Activated T-helper 2 cell treated with anti-CD3 and anti-CD28 coated beads, Interferon-gamma antibody, Interleukin-2, Interleukin-4, amounts not matched to agents 10 μg/mL and 5 μg/mL and 100 μg/mL, durations not matched to agents 14 hours and 24 hours and 36 hours (primary cell): ENCODE measurements at regions not wholly inside any gene's neighbourhood (a gene's known extent, or its start where the extent isn't known, plus 50 kb on each side); places are given as distances from the start of the nearest gene placed in this dataset.

ENCODE experiments used
- DNase-seq: peaks from one replicate; pipeline ENCODE4 v3.0.0; 2021; ENCODE audit warnings: low spot score
- H3K27ac Mint-ChIP-seq: one replicate; pipeline ENCODE4 v1.8.0; 2021; ENCODE audit warnings: mixed read lengths
- H3K27me3 Mint-ChIP-seq: one replicate; pipeline ENCODE4 v1.8.0; 2021; ENCODE audit warnings: low read depth, mixed read lengths
- H3K36me3 Mint-ChIP-seq: one replicate; pipeline ENCODE4 v1.8.0; 2021; ENCODE audit warnings: low read depth, mixed read lengths
- H3K4me1 Mint-ChIP-seq: one replicate; pipeline ENCODE4 v1.8.0; 2021; ENCODE audit warnings: low read depth, mixed read lengths
- H3K4me3 Mint-ChIP-seq: one replicate; pipeline ENCODE4 v1.8.0; 2021; ENCODE audit warnings: low read depth, mild to moderate bottlenecking, moderate library complexity, mixed read lengths
- H3K9me3 Mint-ChIP-seq: one replicate; pipeline ENCODE4 v1.8.0; 2021; ENCODE audit warnings: mixed read lengths
- intact Hi-C: fragments of 100-400 bp; cut with micrococcal nuclease; formaldehyde crosslinking; loops from one replicate; pipeline ENCODE4 v1.15.1; 2023

GRCh38 chr5:8059337-8059736, 190.4 kb downstream of the MTRR start:
- Mint-ChIP-seq H3K9me3 (no peaks in the 10 kb centered on the region), H3K27me3 (no peaks in the 10 kb centered on the region), H3K36me3 (no peaks in the 10 kb centered on the region), H3K4me3 (no peak overlapping the region), H3K27ac (no peak overlapping the region), H3K4me1 (no peaks in the 10 kb centered on the region)
- no peak for DNase-seq
- intact Hi-C loops = no loop called here

- Mint-ChIP-seq H3K4me3 (no peak overlapping the region), H3K36me3 (no peaks in the 10 kb centered on the region), H3K9me3 (no peaks in the 10 kb centered on the region), H3K27me3 (no peaks in the 10 kb centered on the region), H3K27ac (no peak overlapping the region), H3K4me1 (no peaks in the 10 kb centered on the region)
- no peak for DNase-seq
- intact Hi-C loops = no loop called here
Observed at GRCh38 chr5:8060235-8060952, 191.4 kb downstream of the MTRR start.

- Mint-ChIP-seq H3K27me3 (no peaks in the 10 kb centered on the region), H3K4me3 (no peak overlapping the region), H3K36me3 (no peaks in the 10 kb centered on the region), H3K4me1 (no peaks in the 10 kb centered on the region), H3K27ac (no peak overlapping the region), H3K9me3 (no peaks in the 10 kb centered on the region)
- intact Hi-C loops = no loop called here
- DNase-seq = no peak
Observed at GRCh38 chr5:8060953-8061429, 192.0 kb downstream of the MTRR start.

GRCh38 chr5:8062521-8062920, 193.6 kb downstream of the MTRR start:
- Mint-ChIP-seq H3K27ac (no peak overlapping the region), H3K36me3 (no peaks in the 10 kb centered on the region), H3K27me3 (no peaks in the 10 kb centered on the region), H3K4me1 (no peaks in the 10 kb centered on the region), H3K4me3 (no peak overlapping the region), H3K9me3 (no peaks in the 10 kb centered on the region)
- DNase-seq = no peak
- intact Hi-C loops = no loop called here

GRCh38 chr5:8068078-8068477, 199.1 kb downstream of the MTRR start:
- H3K4me3 Mint-ChIP-seq = no peak overlapping the region
- no peaks in the 10 kb centered on the region for H3K36me3 Mint-ChIP-seq
- no peak for DNase-seq
- peaks cover 2% of the 10 kb centered on the region for H3K9me3 Mint-ChIP-seq
- H3K27me3 Mint-ChIP-seq = no peaks in the 10 kb centered on the region
- H3K4me1 Mint-ChIP-seq = no peaks in the 10 kb centered on the region
- no peak overlapping the region for H3K27ac Mint-ChIP-seq
- intact Hi-C loops = no loop called here

GRCh38 chr5:8070138-8070537, 201.2 kb downstream of the MTRR start:
- Mint-ChIP-seq H3K36me3 (no peaks in the 10 kb centered on the region), H3K27ac (no peak overlapping the region), H3K9me3 (peaks cover 4% of the 10 kb centered on the region), H3K4me3 (no peak overlapping the region), H3K4me1 (no peaks in the 10 kb centered on the region), H3K27me3 (no peaks in the 10 kb centered on the region)
- intact Hi-C loops = no loop called here
- no peak for DNase-seq

- intact Hi-C loops = no loop called here
- H3K27me3 Mint-ChIP-seq = no peaks in the 10 kb centered on the region
- DNase-seq = no peak
- no peaks in the 10 kb centered on the region for H3K4me1 Mint-ChIP-seq
- H3K9me3 Mint-ChIP-seq = peaks cover 8% of the 10 kb centered on the region
- no peak overlapping the region for H3K27ac Mint-ChIP-seq
- H3K4me3 Mint-ChIP-seq = no peak overlapping the region
- H3K36me3 Mint-ChIP-seq = no peaks in the 10 kb centered on the region
Observed at GRCh38 chr5:8079056-8079455, 210.1 kb downstream of the MTRR start.

- Mint-ChIP-seq H3K4me1 (no peaks in the 10 kb centered on the region), H3K36me3 (no peaks in the 10 kb centered on the region), H3K27ac (no peak overlapping the region), H3K27me3 (no peaks in the 10 kb centered on the region), H3K9me3 (peaks cover 8% of the 10 kb centered on the region), H3K4me3 (no peak overlapping the region)
- intact Hi-C loops = no loop called here
- DNase-seq = no peak
Observed at GRCh38 chr5:8081179-8081578, 212.2 kb downstream of the MTRR start.

GRCh38 chr5:8093669-8094068, 224.7 kb downstream of the MTRR start:
- intact Hi-C loops = no loop called here
- Mint-ChIP-seq H3K9me3 (peaks cover 16% of the 10 kb centered on the region), H3K4me3 (no peak overlapping the region), H3K4me1 (no peaks in the 10 kb centered on the region), H3K36me3 (no peaks in the 10 kb centered on the region), H3K27ac (no peak overlapping the region), H3K27me3 (no peaks in the 10 kb centered on the region)
- no peak for DNase-seq

- H3K4me3 Mint-ChIP-seq = no peak overlapping the region
- H3K27me3 Mint-ChIP-seq = no peaks in the 10 kb centered on the region
- no peaks in the 10 kb centered on the region for H3K36me3 Mint-ChIP-seq
- peaks cover 16% of the 10 kb centered on the region for H3K9me3 Mint-ChIP-seq
- intact Hi-C loops = no loop called here
- no peak overlapping the region for H3K27ac Mint-ChIP-seq
- no peaks in the 10 kb centered on the region for H3K4me1 Mint-ChIP-seq
- DNase-seq = no peak
Observed at GRCh38 chr5:8094304-8094703, 225.4 kb downstream of the MTRR start.

GRCh38 chr5:8097146-8097545, 228.2 kb downstream of the MTRR start:
- no peaks in the 10 kb centered on the region for H3K27me3 Mint-ChIP-seq
- DNase-seq = no peak
- intact Hi-C loops = no loop called here
- H3K9me3 Mint-ChIP-seq = peaks cover under 1% of the 10 kb centered on the region
- H3K27ac Mint-ChIP-seq = no peak overlapping the region
- H3K36me3 Mint-ChIP-seq = no peaks in the 10 kb centered on the region
- no peaks in the 10 kb centered on the region for H3K4me1 Mint-ChIP-seq
- no peak overlapping the region for H3K4me3 Mint-ChIP-seq

- no peaks in the 10 kb centered on the region for H3K27me3 Mint-ChIP-seq
- no peaks in the 10 kb centered on the region for H3K4me1 Mint-ChIP-seq
Observed at GRCh38 chr5:8098081-8098480, 229.1 kb downstream of the MTRR start.

GRCh38 chr5:8102714-8103113, 233.8 kb downstream of the MTRR start:
- no peaks in the 10 kb centered on the region for H3K9me3 Mint-ChIP-seq
- intact Hi-C loops = no loop called here
- no peak overlapping the region for H3K4me3 Mint-ChIP-seq
- no peaks in the 10 kb centered on the region for H3K27me3 Mint-ChIP-seq
- H3K36me3 Mint-ChIP-seq = no peaks in the 10 kb centered on the region
- no peak for DNase-seq
- no peak overlapping the region for H3K27ac Mint-ChIP-seq
- H3K4me1 Mint-ChIP-seq = no peaks in the 10 kb centered on the region

More at GRCh38 chr5:8098081-8098480, 229.1 kb downstream of the MTRR start:
- no peaks in the 10 kb centered on the region for H3K36me3 Mint-ChIP-seq
- H3K4me3 Mint-ChIP-seq = no peak overlapping the region
- intact Hi-C loops = no loop called here
- no peak for DNase-seq
- H3K27ac Mint-ChIP-seq = no peak overlapping the region
- H3K9me3 Mint-ChIP-seq = no peaks in the 10 kb centered on the region
